GM18498 (cell line): ENCODE measurements at regions not wholly inside any gene's neighbourhood (a gene's known extent, or its start where the extent isn't known, plus 50 kb on each side); places are given as distances from the start of the nearest gene placed in this dataset.

Experiments
- ATAC-seq: cut with Tn5 transposase; IDR thresholded peaks from one replicate; pipeline ENCODE4 v1.9.1; 2021; ENCODE audit warnings: mild to moderate bottlenecking, moderate library complexity; ENCODE audit not compliant: unreplicated experiment

DNA sequence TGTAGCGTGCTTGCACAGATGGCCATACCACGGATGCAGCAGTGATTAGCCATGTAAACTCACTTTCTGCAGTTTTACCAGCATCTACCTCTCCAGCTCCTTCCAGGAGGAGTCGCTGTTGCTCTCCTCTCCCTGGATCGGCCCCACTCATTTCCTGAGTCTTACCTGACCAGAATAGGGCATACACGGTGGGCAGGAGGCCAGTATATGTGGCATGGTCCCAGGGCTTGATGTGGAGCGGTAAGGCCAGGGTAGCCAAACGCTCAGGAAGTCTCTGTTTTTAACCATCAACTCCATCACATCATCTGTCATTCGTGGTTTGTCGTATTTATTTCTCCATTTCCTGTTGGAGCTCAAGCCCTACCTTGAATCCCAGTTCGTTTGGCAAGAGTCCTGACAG is 163.4 kb upstream of the USP24 start:
- peak; percentile 56 for ATAC-seq

DNA sequence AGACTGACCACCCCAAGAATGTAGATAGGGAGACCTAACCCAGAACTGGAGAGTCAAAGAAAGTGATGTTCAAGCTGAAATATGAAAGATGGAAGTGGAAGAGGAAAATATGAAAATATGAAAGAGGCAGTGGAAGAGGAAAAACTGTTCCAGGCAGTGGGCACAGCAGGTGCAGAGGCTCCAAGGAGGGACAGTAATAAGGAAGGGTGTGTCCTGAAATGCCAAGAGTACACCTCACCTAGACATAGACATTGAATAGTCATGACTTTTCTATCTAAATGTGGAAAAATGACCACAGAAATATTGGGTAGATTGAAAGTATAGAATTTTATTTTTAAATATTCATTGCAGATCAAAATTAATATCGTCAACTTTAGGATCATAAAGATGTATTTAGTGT is 161.7 kb upstream of the USP24 start:
- ATAC-seq: no peak

DNA sequence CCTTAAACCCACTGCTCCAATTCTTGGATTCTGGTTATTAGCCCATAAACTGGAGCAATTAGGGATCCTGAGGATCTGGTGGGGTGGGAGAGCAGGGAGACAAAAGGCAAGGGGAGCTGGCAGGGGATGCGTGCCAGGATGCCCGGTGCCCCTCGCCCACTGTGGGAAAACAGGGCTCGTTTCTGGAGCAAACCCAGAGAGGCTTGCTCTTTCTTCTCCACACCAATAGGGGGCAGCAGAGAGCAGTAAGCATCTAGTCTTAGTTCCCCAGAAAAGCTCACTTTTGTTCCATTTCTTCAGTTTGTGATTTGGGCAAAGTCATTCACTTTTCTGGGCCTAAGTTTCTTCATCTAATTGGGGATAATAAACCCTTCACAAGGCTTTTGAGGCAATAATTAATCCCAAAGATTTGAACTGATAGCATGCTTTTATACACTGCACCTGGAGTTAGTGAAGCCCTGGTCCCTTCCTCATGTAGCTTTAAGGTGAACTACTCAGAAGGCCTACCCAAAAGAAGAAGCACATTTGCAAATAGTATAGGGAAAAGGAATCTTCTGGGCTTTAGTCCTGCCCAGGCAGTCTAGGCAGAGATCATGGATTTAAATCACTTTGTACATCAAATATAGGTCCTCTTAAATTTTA is 160.6 kb upstream of the USP24 start:
- no peak for ATAC-seq

DNA sequence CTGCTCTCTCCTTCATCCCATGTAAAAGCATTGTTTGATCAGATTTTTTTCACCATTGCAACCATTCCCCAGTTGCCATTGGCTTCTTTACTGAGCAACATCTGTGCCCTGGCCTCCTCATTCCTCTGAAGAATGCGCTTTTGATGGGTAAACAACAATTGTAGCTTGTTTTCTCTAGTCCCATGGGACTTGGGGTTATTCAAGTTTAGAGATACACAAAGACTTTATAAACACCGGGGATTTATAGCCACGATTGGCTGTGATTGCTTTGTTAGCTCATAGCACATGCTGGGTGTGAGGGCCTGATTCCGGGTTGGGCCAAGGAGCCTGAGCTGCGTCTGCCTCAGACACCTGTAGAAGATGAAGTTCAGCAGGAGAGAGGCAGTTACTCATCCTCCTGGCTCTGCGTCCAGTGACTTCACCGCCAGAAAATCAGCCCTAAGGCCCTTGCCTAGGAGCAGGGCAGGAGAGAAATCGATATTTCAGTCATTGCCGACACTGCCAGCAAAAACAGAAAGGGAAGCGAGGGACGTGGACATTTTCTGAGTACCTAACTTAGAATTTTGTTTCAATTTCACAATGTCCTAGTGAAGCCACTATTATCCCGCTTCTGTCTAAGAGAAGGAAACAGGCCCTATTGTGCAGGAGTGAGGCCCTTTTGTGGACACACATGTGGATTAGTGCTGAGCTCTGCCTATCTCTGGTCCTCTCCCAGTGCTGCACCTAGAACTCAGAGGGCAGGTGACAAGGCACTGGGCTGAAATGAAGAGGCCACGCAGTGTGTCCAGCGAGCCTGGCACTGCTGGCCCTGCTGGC is 159.8 kb upstream of the USP24 start:
- no peak for ATAC-seq

DNA sequence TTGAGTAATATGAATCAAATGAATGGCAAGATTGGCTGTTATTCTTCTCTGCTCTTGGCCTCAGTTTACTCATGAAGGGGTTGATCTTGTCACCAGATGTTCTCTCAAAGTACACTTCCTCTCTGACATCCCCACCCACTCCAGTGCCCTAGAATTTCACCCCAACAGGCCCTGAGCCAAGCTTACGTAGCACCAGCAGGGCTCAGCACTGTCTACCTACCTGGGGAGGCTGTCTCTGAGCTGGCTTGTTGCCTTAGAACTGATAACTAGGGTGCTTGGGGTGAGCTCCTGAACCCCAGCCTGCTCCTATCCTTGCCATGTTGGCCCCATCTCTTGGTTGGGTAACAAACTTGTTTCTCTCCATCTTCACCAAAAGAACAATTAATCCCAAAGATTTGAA is 159.1 kb upstream of the USP24 start:
- no peak for ATAC-seq

DNA sequence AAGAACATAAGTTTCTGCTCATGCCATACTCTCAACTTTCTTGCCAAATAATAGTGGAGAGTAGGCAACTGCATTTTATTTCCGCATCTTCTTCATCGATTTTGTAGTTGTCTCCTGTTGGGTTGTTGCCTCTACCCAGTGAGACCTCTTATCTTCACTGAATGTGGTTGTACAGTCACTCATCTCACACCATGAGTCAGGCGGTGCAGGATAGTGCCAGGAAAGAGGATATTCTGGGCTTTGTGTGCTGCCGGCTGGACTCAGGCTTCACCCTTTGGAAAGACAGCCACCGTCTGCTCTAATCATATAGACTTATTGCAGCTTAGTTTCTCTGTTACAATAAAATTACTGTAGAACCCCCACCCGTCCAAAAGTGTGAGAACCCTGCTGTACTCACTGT is 154.3 kb upstream of the USP24 start:
- ATAC-seq: no peak

DNA sequence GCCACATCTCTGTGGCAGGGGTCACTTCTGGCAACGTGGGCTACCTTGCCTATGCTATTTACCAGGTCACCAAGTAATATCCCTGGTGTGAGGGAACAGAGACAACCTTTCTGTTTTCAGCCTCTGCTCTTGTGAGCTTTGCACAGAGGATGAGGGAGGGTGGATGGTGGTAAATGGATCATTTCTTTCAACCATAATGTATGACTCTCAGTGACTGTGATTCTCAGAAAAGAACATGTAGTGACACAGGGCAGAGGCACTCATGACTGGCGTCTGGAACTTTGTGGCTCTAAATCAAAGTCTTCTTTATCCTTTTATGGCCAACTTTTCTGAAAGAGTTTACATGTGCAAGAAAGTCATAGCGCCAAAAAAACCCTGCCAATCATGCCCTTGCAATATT is 153.5 kb upstream of the USP24 start:
- no peak for ATAC-seq

DNA sequence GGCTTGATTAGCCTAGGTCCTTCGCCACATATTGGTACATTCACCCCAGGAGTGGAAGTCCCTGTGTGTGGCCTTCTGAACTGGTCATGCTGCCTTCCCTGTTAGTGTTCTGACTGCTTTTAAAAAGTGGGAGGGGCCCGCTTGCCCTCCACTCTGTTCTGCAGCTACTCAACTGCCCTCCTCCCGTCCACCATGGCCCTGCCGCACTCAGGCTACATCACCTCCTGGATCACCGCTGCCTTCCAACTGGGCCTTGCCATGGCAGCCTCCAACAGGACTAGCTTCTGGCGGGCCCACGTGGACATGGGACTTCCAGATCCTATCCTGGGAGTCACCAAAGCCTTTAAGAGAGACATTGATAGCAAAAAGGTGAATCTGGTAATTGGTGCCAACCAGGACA is 152.1 kb upstream of the USP24 start:
- ATAC-seq: no peak

DNA sequence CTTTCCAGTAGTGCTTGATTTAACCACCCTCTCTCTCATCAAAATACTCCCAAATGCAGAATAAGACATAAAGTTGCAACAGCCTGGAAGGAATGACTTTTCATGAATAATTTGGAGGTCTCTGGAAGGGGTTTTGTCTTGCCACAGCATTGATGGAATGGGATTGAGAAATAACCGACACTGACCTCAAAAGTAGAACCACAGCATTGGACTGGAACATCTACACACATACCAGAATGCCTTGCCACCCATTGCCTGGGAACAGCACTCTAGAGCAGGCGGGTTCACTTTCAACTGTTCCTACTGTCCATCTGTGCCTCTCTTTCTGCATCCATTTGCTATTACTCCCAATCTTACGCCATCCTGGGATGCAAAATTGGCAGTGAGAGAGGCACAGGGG is 149.1 kb upstream of the USP24 start:
- no peak for ATAC-seq

DNA sequence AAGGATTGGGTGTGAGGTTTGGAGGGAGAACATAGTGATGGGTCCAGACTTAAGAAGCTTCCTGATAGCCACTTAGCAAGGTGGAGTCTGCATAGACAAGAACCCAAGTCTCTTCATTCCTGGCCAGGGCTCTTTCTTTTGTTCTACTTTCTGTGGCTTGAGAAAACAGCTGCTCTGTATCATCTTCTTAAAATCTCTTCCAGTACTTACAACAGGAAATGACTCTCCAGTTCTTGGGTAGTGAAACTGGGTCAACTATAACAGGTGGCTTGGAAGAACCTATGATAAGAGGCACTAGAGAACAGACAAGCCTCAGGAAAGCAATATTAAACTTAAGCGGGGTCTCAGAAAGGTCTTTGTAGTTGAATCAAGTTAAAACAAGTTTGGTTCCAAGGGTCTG is 148.1 kb upstream of the USP24 start:
- no peak for ATAC-seq

DNA sequence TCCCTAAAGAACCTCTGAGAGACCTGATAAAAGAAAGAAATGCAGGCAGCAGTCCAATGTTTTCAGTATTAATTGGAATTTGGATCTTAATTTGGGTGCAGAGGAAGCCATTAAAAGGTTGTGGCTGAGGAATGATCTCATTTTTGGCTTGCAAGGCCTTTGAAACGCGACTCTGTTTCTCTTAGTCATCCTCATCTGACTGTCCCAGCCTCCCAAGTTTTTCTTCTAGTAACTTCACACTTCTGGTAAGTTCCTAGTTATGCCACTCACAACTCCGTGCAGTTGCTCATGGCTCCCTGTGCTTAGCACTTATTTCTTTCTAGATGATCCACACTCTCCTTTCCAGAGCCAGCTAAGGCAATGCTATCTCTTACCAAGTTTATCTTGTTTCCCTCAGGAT is 147.4 kb upstream of the USP24 start:
- ATAC-seq: no peak

DNA sequence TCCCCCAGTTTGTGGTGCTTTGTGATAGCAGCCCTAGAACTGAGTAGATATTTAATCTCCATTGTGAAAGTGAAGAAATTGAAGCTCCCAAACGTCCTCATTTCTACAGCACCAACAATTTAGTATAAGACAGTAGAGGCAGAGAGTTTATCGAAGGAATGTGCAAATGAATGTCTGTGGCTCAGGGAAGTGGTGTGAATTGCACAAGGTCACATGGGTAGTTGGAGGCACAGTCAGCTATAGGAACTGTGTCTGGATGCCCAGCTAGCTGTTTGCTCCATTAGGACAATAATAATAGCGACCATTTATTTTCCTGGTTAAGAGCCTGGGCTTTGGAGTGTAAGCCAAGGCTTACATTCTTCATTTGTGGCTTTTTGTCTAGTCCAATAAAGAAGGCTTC is 144.4 kb upstream of the USP24 start:
- no peak for ATAC-seq

DNA sequence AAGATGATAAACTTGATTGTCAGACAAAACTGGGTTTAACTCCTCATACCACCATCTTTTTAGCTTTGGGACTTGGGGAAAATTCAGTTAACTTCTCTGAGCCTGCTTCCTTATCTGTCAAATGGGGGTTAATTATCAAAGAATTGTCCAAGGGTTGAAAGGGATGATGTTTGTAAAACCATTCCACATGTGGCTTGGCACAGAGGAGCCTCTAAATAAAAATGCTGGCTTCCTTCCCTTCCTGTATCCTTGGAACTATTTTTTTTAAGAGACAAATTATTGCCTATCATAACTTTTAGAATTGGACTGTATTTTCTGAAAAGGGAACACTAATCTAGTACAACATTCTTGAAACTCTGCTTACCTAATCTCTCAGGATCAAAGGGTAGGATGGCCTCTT is 143.4 kb upstream of the USP24 start:
- ATAC-seq: no peak

DNA sequence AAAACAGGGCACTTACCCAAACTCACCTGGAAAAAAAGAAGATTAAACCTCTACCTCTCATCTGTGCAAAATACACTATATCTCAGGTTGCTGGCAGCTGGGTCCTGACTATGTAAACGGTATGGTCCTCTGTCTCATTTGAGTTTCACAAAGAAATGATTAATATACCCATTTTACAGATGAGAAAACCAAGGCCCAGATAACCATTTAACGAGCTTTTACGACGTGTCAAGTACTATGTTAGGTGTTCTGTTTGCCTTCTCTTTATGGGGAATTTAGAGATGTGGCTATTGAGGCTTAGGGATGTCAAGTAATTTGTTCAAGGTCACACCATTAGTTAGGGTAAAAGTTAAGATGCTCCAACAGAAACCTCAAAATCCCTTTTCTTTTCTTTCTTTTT is 140.4 kb upstream of the USP24 start:
- ATAC-seq: no peak

DNA sequence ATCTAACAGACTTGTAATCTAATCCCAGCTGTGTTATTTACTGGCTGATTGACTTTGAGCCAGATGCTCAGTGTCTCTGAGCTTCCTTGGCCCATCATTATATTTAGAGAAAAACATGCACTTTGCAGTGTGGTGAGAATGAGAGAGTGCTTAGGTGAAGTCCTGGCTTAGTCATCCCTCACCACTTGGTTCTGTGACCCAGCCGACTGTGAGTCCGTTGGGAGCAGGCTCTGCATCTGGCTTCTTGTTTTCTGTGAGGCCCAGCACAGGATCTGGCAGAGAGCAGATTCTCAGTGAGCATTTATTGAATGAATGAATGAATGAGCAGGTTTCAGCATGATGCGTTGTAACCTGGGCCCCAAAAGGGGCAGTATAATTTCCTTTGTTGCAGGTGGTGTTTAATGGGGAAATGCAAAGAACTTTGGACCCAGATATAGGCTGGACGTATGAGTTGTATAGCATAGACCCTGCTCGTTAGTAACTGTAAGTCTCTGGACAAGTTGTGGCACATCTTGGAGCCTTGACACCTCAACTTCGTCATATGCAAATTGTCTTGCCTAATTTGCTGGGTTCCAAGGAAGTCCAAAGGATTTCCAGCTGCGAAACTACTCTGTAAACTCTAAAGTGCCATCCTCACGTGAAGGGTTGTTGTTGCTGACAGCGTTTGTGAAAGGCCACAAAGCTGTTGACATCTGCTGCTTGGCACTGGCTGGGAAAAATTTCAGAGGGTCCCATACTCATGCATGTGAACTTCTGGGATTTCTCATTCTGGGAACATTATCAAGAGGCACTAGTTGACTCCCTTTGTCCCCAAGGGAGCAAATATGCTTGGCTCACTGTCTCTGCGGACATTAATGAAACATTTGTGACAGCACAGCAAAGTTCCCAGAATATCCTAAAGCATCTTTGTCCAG is 138.8 kb upstream of the USP24 start:
- ATAC-seq: no peak

DNA sequence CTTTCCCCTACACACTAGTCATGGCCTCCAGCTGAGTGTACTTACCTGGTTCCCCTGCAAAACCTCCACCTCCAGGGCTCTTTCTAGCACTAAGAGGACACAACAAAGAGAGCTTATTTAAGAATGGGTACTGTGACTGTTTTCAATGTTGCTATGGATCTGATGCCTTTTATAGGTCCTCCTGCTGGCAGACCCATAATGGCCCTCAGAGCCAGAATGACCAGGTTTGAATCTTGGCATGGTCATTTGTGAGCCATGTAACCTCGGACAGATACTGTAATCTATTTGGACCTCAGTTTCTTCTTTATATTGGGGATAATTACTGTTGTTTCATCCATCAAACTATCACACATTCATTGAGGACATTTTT is 137.6 kb upstream of the USP24 start:
- ATAC-seq: no peak

DNA sequence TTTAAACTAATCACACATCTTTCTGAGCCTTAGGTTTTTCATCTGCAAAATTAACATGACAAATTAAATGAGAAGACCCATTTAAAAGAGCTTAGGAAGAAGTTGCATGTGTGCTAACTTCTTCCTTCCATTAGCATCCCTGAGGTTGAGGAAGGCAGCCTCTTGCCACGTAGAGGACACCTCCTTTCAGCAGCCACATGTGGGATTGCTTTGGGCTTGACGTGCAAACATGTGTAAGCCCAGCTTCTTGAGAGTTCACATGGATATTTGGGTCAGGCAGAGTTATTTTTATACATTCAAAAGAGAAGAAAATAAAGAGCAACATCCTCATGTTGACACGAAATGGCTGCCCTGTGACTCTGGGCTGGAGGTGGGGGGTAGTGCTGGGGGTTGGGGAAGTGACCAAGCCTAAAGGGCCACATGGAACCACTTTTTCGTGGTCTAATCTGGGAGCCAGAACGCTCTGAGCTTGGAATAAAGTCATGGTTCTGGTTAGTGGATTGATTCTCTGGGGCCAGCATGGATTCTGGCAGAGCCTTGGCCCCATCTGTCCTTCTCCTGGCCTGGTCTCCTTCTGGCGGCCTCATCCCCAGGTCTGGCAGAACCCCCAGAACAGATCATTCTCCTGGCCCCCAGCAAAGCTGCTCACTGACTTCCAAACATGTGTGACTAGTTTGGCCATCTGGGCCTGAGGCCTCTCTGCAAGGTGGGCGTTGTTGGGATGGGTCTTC is 137.1 kb upstream of the USP24 start:
- ATAC-seq: no peak

DNA sequence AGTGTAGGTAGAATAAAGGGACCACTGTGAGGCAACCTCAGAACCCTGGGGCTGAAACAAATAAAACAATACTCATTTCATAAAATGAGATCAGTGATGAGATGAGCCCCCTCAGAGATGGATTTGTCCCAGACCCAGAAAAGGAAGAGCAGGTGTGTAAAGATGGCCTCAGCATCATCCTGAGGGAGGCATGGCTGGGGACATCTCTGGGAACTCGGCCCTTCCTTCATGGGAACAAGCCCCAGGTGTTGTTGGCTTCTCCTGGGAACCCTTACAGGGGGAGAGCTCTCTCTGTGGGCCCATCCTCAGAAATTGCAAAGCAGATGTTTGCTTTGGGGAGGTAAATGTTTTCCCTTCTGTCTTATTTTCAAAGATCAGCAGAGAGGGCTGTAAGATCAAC is 133.2 kb upstream of the USP24 start:
- no peak for ATAC-seq

DNA sequence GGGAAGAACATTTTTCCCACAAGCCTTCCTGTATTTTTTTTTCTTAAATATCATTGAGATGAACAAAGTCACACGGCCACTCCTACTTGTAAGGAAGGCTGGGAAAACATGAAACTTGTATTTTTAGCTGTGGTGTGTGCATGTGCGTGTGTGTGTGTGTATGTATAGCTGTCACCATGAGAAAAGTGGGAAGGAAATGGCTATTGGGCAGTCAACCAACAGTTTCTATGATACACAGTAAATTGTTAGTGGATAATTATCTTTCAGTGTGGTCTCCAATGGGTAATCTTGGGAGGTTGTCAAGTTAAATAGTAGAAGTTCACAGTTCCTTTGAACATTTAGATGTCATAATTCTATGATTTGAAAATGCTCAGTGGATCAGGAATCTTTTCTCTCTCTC is 132.7 kb upstream of the USP24 start:
- ATAC-seq: no peak

DNA sequence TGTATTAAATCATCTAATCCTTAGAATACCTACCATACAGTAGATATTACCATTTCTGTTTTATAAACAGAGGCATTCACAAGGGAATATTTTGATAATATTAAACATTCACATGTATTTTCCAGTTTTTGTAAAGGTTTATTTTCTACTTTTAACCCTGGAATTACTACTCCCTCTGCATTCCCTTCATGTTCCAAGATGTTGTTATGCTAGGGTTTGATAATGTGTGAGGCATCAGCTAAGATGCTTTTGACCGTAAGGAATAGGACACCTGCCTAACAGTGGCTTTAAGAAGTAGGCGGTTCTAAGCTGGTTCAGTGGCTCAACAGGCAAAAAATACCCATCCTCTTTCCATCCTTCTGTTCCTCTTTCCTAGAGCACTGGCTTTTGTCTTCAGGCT is 131.9 kb upstream of the USP24 start:
- ATAC-seq: no peak

DNA sequence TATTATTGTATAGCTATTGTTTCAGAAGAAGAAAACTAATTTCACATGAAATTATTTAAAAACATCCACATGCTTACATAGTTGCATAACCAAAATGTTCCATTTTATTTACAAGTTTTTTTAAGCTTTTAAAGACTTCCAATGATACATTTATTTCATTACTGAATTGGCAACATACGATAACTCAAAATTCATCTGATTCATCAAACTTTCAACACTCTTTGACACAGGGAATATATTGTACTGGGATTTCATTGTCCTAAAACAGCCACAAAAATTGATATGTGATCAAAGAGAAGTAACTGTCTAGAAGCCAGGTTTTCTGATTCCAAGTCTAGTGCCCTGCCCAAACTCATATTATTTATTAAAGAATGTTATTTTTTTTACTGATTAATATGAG is 131.4 kb upstream of the USP24 start:
- no peak for ATAC-seq
